K562 (cell line): ENCODE measurements at regions not wholly inside any gene's neighbourhood (a gene's known extent, or its start where the extent isn't known, plus 50 kb on each side); places are given as distances from the start of the nearest gene placed in this dataset.

Source experiments
- ATAC-seq: fragments of 200-7000 bp; cut with Tn5 transposase; 3 replicates; pipeline ENCODE4 v1.9.1; 2020; ENCODE audit warnings: moderate library complexity
- BruUV-seq: library from RNA; stranded (reverse); fragments of 400-500 nt; replicated peaks from 2 replicates; lab custom pipeline; 2021; lab: Mats Ljungman, UMichigan
- CTCF ChIA-PET: fragments of 300-600 bp; formaldehyde crosslinking; extraction: SDS; loops from one replicate; lab custom pipeline; 2021; ENCODE audit warnings: low intra/inter-chr PET ratio; lab: Yijun Ruan, JAX
- POLR2A ChIA-PET: fragments of 300-600, 350-650 bp; sonication (Branson Sonifier 250); formaldehyde crosslinking; extraction: SDS; loops from one replicate; lab custom pipeline; 2021; ENCODE audit warnings: antibody characterized with exemption, inconsistent platforms; lab: Yijun Ruan, JAX
- DNase-seq, 4 experiments: peaks; one replicate each; pipeline versions ENCODE4 v3.0.0 to v3.0.0-alpha.2; 2011 to 2018; ENCODE audit warnings: low spot score in 3 of 4, mixed read lengths in 3 of 4; ENCODE audit errors: extremely low read depth in 1 of 4
- FAIRE-seq: peaks from 2 replicates; lab custom pipeline; 2011; peaks lifted over from hg19 to GRCh38; lab: Jason Lieb, UNC
- H2AFZ ChIP-seq: 2 replicates; pipeline ENCODE4 v1.6.0; 2011; ENCODE audit warnings: low read depth, low read length, control low read depth, inconsistent platforms
- H3K27ac ChIP-seq: fragments of 200-600 bp; 3 replicates; pipeline ENCODE4 v1.8.0; 2011; ENCODE audit warnings: low read depth, mild to moderate bottlenecking, control low read depth, inconsistent platforms, low read length, moderate library complexity, mixed read lengths; ENCODE audit errors: extremely low read depth
- H3K27me3 ChIP-seq, 2 experiments: fragments of 300-600 bp in 1 of 2; 2 replicates in 1 of 2; 3 replicates in 1 of 2; pipeline versions ENCODE4 v1.6.0 to v1.8.0; 2011; ENCODE audit warnings: inconsistent platforms in 2 of 2, low read length in 2 of 2, mild to moderate bottlenecking in 1 of 2, mixed read lengths in 1 of 2, moderate library complexity in 1 of 2; ENCODE audit not compliant: control insufficient read depth in 2 of 2, insufficient read depth in 2 of 2
- H3K36me3 ChIP-seq: fragments of 300-600 bp; 3 replicates; pipeline ENCODE4 v1.8.0; 2011; ENCODE audit warnings: mild to moderate bottlenecking, low read length, inconsistent platforms; ENCODE audit not compliant: control insufficient read depth, insufficient read depth
- H3K4me1 ChIP-seq, 2 experiments: fragments of 200-600 bp in 1 of 2; replicated peaks in 1 of 2; 2 replicates in 1 of 2; 3 replicates in 1 of 2; pipeline versions ENCODE4 v1.5.1 to v1.8.0; 2011; ENCODE audit warnings: inconsistent platforms in 2 of 2, low read length in 2 of 2, mild to moderate bottlenecking in 1 of 2, mixed read lengths in 1 of 2, moderate library complexity in 1 of 2; ENCODE audit not compliant: control insufficient read depth in 2 of 2, insufficient read depth in 2 of 2
- H3K4me2 ChIP-seq: 2 replicates; pipeline ENCODE4 v1.6.1; 2011; ENCODE audit warnings: low read length, control low read depth, inconsistent platforms, mixed read lengths; ENCODE audit not compliant: insufficient read depth
- H3K4me3 ChIP-seq: fragments of 200-600 bp; sonication (generic), shearing (Covaris generic); 2 replicates; pipeline ENCODE4 v1.5.1; 2016; ENCODE audit warnings: control low read depth, inconsistent platforms
- H3K79me2 ChIP-seq: fragments of 200-600 bp; 3 replicates; pipeline ENCODE4 v1.8.0; 2011; ENCODE audit warnings: low read length, inconsistent platforms; ENCODE audit not compliant: control insufficient read depth, insufficient read depth
- H3K9ac ChIP-seq, 2 experiments: 2 replicates each; pipeline versions ENCODE4 v1.6.0 to v1.6.1; 2011; ENCODE audit warnings: low read depth in 2 of 2, low read length in 2 of 2, control low read depth in 1 of 2, inconsistent platforms in 1 of 2, mild to moderate bottlenecking in 1 of 2, mixed read lengths in 1 of 2; ENCODE audit not compliant: insufficient read depth in 1 of 2
- H3K9me1 ChIP-seq: one replicate; pipeline ENCODE4 v1.6.0; 2011; ENCODE audit warnings: inconsistent platforms, mild to moderate bottlenecking, low read length, moderate library complexity; ENCODE audit not compliant: control insufficient read depth, insufficient read depth
- H3K9me3 ChIP-seq: replicated peaks from 2 replicates; pipeline ENCODE4 v1.5.1; 2011; ENCODE audit warnings: low read depth, low read length, inconsistent platforms; ENCODE audit not compliant: control insufficient read depth, insufficient read depth
- H4K20me1 ChIP-seq: replicated peaks from 2 replicates; pipeline ENCODE4 v1.6.1; 2011; ENCODE audit warnings: low read length, inconsistent platforms, mixed read lengths; ENCODE audit not compliant: control insufficient read depth, insufficient read depth
- BDP1 ChIP-seq: IDR thresholded peaks from 3 replicates; pipeline ENCODE4 v1.6.1; 2011; ENCODE audit not compliant: insufficient read length, insufficient read depth
- CCNT2 ChIP-seq: IDR thresholded peaks from 2 replicates; pipeline ENCODE4 v1.6.1; 2011; ENCODE audit warnings: borderline replicate concordance, low read depth, mild to moderate bottlenecking, moderate library complexity, mixed read lengths, low read length; ENCODE audit not compliant: insufficient read length; ENCODE audit errors: extremely low read depth
- HDAC2 ChIP-seq: fragments of 450-650 bp; IDR thresholded peaks from 2 replicates; pipeline ENCODE4 v1.6.1; 2016; ENCODE audit warnings: mild to moderate bottlenecking
- SPI1 ChIP-seq: IDR thresholded peaks from 2 replicates; pipeline ENCODE4 v1.6.1; 2011; ENCODE audit warnings: low read depth, low read length, control low read depth, borderline replicate concordance
- TEAD1 ChIP-seq, 2 experiments: fragments of 450-650 bp in 1 of 2; sonication (generic) in 1 of 2; formaldehyde crosslinking; IDR thresholded peaks; 2 replicates each; pipeline versions ENCODE4 v1.4.0 to v1.8.0; 2020 to 2022; ENCODE audit warnings: mild to moderate bottlenecking in 2 of 2, missing genetic modification reagents in 1 of 2
- TEAD2 ChIP-seq: fragments of 450-650 bp; IDR thresholded peaks from 2 replicates; pipeline ENCODE4 v1.6.1; 2016; ENCODE audit warnings: missing genetic modification characterization, control low read depth, missing compliant biosample characterization
- ZNF764 ChIP-seq: fragments of 250-450 bp; sonication (Bioruptor Pico); IDR thresholded peaks from 2 replicates; pipeline ENCODE4 v1.4.0; 2020; ENCODE audit warnings: low read depth, mild to moderate bottlenecking, moderate library complexity
- WGBS: fragments of 100-300 bp; shearing (Covaris generic); methylation state at CpG from one replicate; pipeline ENCODE4 v1.1.6; 2016; ENCODE audit warnings: low coverage, mixed read lengths; ENCODE audit not compliant: insufficient coverage; ENCODE audit errors: missing lambda C conversion rate; 5-methylcytosine and 5-hydroxymethylcytosine counted together
- in situ Hi-C: fragments of 300-500 bp; cut with MboI; formaldehyde crosslinking; loops from 4 replicates; pipeline ENCODE4 v1.15.0; 2018; ENCODE audit warnings: inconsistent platforms, mixed read lengths
- intact Hi-C: fragments of 100-400 bp; cut with micrococcal nuclease; formaldehyde crosslinking; loops from 2 replicates; pipeline ENCODE4 v1.14.2; 2022
- TF ChIP-seq, protein P1 (sequence below): fragments of 250-450 bp; sonication (Bioruptor Pico); IDR thresholded peaks from 2 replicates; pipeline ENCODE4 v1.4.0; 2020; ENCODE audit warnings: mild to moderate bottlenecking, moderate library complexity
- TF ChIP-seq, protein P2 (sequence below): sonication (generic); formaldehyde crosslinking; IDR thresholded peaks from 2 replicates; pipeline ENCODE4 v1.8.0; 2022; ENCODE audit warnings: mild to moderate bottlenecking, low read depth, missing genetic modification reagents

DNA sequence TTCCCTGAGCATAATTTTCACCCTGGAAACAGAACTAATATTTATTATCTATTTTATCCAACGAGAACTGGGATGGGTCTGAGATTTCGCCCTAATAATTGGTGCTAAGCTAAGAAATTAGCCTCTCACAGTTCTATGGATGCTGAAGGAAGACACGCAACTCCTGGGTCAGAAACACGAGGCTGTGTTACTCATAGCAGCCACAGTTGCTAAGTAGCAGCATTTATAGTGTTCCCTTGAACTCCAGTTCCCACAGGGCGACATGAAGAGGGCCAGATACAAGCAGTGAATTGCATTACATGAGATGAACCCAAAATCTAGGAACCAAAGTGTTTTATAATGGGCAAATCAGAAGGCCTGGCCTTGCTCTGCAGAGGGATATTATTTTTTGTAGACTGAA lies 109.8 kb upstream of the AGR3 start:
- no peak overlapping the region for H3K27ac ChIP-seq
- intact Hi-C loops = no loop called here
- H4K20me1 ChIP-seq = no peaks in the 10 kb centered on the region
- BruUV-seq = no TSS peak
- no peaks in the 10 kb centered on the region for H3K36me3 ChIP-seq
- no peak overlapping the region for H3K4me3 ChIP-seq
- DNase-seq = no peak
- no peaks in the 10 kb centered on the region for H3K79me2 ChIP-seq
- H3K4me2 ChIP-seq = no peak overlapping the region
- H3K9ac ChIP-seq = no peak overlapping the region
- no peaks in the 10 kb centered on the region for H3K9me3 ChIP-seq
- TF ChIP-seq ZNF764 (CRISPR knock-in tag) (no peak), TEAD1 (CRISPR knock-in tag; IDR thresholded peaks at IDR 0.05) (no peak)
- TF ChIP-seq, all 486 proteins: peak for 0
- no peak for ATAC-seq
- WGBS = 8% methylated on average over 5 of the region's 5 CpGs
- CTCF ChIA-PET = no interaction called here
- in situ Hi-C loops = no loop called here
- no peaks in the 10 kb centered on the region for H3K9me1 ChIP-seq
- FAIRE-seq = no peak
- H2AFZ ChIP-seq = no peak overlapping the region
- no peaks in the 10 kb centered on the region for H3K4me1 ChIP-seq
- POLR2A ChIA-PET = no interaction called here
- no peaks in the 10 kb centered on the region for H3K27me3 ChIP-seq

- H3K4me1 ChIP-seq = no peaks in the 10 kb centered on the region
- H3K27me3 ChIP-seq = no peaks in the 10 kb centered on the region
- intact Hi-C loops = no loop called here
- no peak for DNase-seq
- in situ Hi-C loops = no loop called here
- no peaks in the 10 kb centered on the region for H3K9me1 ChIP-seq
- FAIRE-seq = no peak
- H3K4me2 ChIP-seq = no peak overlapping the region
- no peak overlapping the region for H2AFZ ChIP-seq
- H3K36me3 ChIP-seq = no peaks in the 10 kb centered on the region
- CTCF ChIA-PET = no interaction called here
- no TSS peak for BruUV-seq
- no peak overlapping the region for H3K4me3 ChIP-seq
- POLR2A ChIA-PET = interaction anchor here (0.8 kb wide), 1 partner anchor 19 kb away, joined by 6 read pairs; no protein-coding TSS in a partner anchor
- H3K9ac ChIP-seq = no peak overlapping the region
- H3K27ac ChIP-seq = no peak overlapping the region
- H4K20me1 ChIP-seq = no peaks in the 10 kb centered on the region
- no peak for ATAC-seq
- 28% methylated on average over 4 of the region's 4 CpGs for WGBS
- no peaks in the 10 kb centered on the region; the same call in 1 of the 2 replicates for H3K9me3 ChIP-seq
- H3K79me2 ChIP-seq = no peaks in the 10 kb centered on the region
- TF ChIP-seq SPI1 (no peak), BDP1 (no peak), HDAC2 (no peak), TEAD2 (no peak), ZNF764 (CRISPR knock-in tag) (no peak), CCNT2 (no peak)
- TF ChIP-seq, protein P1, sequence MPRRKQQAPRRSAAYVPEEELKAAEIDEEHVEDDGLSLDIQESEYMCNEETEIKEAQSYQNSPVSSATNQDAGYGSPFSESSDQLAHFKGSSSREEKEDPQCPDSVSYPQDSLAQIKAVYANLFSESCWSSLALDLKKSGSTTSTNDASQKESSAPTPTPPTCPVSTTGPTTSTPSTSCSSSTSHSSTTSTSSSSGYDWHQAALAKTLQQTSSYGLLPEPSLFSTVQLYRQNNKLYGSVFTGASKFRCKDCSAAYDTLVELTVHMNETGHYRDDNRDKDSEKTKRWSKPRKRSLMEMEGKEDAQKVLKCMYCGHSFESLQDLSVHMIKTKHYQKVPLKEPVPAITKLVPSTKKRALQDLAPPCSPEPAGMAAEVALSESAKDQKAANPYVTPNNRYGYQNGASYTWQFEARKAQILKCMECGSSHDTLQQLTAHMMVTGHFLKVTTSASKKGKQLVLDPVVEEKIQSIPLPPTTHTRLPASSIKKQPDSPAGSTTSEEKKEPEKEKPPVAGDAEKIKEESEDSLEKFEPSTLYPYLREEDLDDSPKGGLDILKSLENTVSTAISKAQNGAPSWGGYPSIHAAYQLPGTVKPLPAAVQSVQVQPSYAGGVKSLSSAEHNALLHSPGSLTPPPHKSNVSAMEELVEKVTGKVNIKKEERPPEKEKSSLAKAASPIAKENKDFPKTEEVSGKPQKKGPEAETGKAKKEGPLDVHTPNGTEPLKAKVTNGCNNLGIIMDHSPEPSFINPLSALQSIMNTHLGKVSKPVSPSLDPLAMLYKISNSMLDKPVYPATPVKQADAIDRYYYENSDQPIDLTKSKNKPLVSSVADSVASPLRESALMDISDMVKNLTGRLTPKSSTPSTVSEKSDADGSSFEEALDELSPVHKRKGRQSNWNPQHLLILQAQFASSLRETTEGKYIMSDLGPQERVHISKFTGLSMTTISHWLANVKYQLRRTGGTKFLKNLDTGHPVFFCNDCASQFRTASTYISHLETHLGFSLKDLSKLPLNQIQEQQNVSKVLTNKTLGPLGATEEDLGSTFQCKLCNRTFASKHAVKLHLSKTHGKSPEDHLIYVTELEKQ (CRISPR knock-in tag) = no peak
- TF ChIP-seq, protein P2, sequence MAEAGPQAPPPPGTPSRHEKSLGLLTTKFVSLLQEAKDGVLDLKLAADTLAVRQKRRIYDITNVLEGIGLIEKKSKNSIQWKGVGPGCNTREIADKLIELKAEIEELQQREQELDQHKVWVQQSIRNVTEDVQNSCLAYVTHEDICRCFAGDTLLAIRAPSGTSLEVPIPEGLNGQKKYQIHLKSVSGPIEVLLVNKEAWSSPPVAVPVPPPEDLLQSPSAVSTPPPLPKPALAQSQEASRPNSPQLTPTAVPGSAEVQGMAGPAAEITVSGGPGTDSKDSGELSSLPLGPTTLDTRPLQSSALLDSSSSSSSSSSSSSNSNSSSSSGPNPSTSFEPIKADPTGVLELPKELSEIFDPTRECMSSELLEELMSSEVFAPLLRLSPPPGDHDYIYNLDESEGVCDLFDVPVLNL (CRISPR knock-in tag) = no peak
These were observed 111.8 kb upstream of the AGR3 start for GRCh38 chr7:16993543-16993942.
